Activated CD4-positive, CD25-positive, alpha-beta regulatory T cell (primary cell): ENCODE measurements at regions not wholly inside any gene's neighbourhood (a gene's known extent, or its start where the extent isn't known, plus 50 kb on each side); places are given as distances from the start of the nearest gene placed in this dataset.

Experiments used
- DNase-seq, 4 experiments: peaks; one replicate each; lab custom pipeline; 2025; lab: John Stamatoyannopoulos, UW

DNA sequence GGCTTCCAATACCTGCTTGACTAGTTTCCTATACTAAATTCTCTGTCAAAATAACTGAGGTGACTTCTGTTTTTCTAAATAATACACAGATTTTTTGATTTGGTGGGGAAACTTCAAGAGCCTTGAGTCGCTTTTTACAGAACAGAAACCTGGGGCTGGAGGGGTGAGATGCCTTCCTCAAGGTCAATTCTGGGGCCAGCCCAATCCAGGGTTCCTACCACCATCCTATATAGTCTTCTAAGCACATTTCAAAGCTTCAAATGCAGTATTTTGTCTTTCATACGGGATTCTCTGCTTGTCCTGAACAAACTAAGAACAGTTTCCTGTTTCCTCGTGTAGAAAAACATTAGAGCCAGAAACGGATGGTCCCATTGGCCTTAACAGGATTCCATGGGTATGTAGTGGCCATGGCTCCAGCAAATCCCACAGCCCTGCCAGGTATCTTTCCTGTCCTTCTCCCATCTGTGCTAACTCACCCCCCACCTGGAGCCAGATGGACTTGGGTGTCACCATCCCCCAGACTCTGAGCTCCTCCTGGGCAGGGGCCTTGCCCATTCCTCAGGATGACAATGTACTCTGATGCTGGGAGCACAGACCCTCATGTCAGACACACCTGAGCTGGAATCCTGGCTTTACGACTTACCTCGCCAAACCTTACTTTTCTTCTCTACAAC lies 146.9 kb downstream of the KLF13 start:
- DNase-seq: no peak

GRCh38 chr15:31474059-31474868 lies 147.6 kb downstream of the KLF13 start:
- no peak for DNase-seq

GRCh38 chr15:31476236-31476810 lies 149.7 kb downstream of the KLF13 start:
- DNase-seq: no peak

- no peak for DNase-seq
Observed at GRCh38 chr15:31476866-31477265, 150.2 kb downstream of the KLF13 start.

DNA sequence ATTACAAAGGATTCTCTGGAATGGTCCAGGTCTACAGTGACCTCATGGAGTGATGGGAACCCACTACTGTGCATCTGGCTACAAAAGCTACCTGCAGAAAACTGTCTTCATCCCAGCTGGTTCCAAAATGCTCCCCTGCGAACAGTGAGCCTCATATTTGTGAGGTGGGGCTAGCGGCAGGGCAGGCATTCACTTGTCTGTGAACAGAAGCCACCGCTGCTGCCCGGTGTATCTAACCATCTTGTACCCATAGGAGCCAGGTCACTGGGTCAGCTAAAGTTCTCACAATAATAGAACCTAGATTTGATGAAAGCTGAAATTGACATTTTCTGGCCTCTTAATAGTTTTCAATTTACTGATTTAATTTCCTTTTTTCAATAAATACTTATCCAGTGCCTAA lies 150.7 kb downstream of the KLF13 start:
- no peak for DNase-seq

GRCh38 chr15:31477851-31478701 lies 151.4 kb downstream of the KLF13 start:
- no peak for DNase-seq

GRCh38 chr15:31478702-31479221 lies 152.1 kb downstream of the KLF13 start:
- DNase-seq: no peak

DNA sequence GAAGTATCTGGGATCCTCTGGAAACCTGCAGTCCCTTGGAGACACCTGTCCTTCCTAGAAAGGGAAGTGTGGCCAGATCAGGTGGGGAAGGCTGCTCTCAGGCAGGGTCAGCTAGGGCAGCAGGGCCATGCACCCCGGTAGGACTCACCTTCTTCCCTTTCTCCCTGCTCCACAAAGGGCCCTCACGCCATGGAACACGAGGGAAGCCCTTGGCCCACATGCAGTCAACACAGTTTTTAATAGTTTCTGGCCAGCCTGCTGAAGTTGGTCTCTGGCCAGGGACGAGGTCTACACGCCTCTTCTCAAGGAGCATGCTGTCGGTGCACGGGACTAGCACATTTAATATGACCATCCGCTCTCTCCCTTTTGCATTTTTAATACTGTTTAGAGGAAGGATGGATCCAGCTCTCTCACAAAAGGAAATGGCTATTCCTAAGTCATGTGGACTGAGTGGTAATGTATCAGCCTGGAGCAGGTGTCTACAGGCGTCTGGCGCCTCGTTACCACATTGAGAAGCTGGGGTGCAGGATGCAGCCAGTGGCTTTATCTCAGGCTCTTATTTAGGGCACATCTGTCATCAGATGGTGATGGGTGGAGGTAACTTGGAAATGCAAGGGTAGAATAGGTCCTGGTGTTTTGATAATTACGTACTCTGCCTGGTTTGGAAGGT lies 153.9 kb downstream of the KLF13 start:
- DNase-seq: no peak

- no peak for DNase-seq
Observed at GRCh38 chr15:31481142-31481541, 154.5 kb downstream of the KLF13 start.

- no peak for DNase-seq
Observed at GRCh38 chr15:31482122-31482922, 155.7 kb downstream of the KLF13 start.

DNA sequence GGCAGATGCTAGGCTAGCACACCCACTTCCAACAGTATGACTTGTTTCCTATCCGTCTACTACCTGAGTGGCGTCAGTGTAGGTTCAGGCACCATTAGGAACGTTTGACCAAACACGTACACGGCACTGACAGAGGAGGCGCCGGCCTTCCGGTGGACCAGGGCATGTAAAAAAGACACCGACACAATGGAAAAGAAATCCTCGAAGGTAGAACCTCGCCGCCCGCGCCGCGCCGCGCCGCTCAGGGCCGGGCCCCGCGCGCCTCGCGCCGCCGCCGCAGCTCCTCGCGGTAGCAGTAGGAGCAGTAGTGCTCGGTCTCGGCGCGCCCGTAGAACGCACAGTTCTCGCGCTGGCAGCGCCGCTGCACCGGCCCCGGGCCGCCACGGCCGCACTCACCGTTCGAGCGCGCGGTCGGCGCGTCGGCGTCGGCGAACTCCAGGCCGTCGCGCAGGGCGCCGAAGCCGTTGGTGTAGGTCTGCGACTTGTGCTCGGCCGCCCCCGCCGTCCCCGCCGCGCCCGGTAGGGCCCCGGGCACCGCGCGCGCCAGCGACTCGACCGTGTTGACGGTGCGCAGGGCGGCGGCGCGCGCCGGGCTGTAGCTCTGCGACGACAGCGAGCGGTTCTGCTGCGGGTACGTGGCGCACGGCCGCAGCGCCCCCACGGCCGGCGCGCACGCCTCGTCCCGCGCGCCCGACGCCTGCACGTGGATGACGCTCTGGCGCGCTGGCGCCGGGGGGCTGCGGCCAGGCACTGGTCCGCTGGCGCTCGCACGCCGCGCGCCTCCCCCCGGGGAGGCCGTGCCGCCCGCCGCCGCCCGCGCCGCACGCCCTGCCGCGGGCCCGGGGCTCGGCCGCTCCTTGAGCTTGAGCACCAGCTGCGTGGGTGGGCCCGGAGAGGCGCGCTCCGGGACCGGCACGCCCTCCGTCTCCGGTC lies 156.7 kb downstream of the KLF13 start:
- no peak for DNase-seq

- DNase-seq: no peak
Observed at GRCh38 chr15:31483986-31484951, 157.6 kb downstream of the KLF13 start.

GRCh38 chr15:31484986-31485385 lies 158.4 kb downstream of the KLF13 start:
- DNase-seq: no peak

- no peak for DNase-seq
Observed at GRCh38 chr15:31485431-31485830, 158.8 kb downstream of the KLF13 start.

DNA sequence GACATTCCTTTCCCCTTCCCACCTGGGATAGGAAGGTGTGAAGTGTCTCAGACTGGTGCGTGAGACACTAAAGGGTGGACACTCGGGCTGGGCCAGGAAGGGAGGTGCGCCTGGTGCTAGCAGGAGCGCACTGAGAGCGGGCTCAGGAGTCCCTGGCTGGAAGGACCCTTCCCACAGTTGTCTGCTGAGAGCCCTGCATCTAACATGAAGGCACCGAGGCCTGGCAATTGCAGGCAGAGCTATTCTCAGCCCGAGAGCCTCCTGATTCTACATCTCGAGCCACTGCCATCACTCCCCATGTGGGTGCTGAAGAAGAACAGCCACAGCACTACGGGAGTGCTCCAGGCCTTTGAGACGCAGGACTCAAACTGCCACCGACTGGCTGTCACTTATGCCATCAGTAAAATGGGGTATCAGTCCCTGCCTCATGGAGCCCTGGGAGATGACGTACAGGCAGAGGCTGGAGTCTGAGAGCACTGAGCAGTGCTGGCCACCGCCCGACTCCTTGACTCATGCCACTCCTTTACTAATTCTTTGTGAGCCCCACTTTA lies 159.4 kb downstream of the KLF13 start:
- DNase-seq: no peak

GRCh38 chr15:31486506-31486905 lies 159.9 kb downstream of the KLF13 start:
- no peak for DNase-seq

DNA sequence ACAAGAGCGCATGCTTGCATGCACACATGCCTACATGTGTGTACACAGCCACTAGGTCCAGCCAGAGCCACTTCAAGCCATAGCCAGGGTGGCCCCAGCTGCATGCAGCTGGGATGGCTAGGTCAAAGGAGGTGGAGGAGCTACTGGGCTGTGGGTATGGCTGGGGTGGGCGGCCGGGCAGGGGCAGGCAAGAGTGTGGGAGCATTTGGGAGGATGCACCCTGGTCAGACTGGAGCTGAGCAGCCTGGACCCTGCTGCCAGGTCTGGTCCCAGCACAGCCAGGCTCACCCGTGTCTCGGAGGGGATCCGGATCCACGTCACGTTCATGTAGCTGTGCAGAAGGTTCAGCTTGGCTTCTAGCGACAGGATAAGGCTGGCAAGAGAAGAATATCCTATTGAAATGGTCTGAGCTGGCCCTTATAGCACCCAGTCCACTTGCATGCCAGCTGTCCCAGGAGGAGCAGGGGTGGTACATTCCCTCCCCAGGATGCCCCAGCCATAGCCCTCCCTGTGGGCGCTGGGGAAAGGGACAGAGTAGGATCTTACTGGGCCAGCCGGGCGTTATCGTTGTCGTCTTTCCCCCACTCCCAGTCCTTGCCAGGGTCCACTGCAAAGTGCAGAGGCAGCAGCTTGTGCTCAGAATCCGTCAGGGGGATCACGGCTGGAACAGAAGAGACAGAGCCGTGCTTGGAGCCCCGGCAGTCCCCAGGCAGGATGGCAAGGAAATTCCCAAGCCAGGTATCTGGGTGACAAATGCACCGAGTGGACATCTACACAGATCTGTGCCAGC lies 160.5 kb downstream of the KLF13 start:
- no peak for DNase-seq
